ENCODE measurements at regions not wholly inside any gene's neighbourhood (a gene's known extent, or its start where the extent isn't known, plus 50 kb on each side); places are given as distances from the start of the nearest gene placed in this dataset.

DNA sequence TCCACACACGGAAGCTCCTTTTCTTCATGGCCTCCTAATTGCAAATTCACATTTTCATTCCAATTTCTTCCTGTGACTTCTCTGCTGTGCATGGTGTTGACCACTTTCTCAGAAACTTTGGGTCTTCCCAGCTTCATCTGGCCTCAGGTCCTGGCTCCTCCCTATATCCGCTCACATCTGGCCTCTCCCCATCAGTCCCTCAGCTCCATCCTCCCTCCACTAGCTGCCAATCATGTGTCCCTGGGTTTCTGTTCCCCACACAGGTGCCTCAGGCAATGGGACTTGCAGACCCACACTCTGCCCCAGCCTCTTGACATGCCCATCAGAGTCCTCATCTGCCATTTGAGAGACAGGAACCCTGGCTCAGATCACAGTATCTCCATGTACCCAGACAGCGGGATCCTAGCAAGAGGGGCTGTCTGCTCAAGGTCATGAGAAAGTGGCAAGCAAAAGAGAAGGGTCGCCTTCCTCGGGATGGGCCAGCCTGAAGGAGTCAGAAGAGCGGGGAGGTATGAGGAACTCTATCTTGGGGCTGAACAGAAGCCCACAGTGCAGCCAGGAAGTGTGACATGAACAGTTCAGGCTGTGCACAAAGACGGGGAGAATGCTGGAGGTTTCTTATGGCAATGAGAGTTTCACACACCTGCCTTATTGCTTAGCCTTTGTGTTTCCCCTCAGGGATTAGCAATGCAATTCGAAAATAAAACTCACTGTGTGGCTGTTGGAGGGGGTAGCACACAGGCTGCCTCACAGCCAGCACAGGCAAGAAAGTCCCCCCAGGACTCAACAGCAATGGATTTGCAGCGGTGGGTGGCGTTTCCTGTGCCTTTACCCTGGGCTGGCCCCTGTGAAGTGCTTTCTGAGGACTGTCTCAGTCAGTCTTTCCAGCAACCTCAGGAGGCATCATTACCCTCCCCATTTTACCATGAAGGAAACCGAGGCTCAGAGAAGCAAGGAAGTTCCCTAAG lies 69.5 kb downstream of the COPS8 start:
- TF ChIP-seq ZBTB7A (IDR thresholded peaks at IDR 0.05; ENCODE audit: low read depth) (no peak), TAF1 (IDR thresholded peaks at IDR 0.05; ENCODE audit: low read depth) (no peak), TCF12 (IDR thresholded peaks at IDR 0.05; ENCODE audit: low read depth) (no peak), RAD21 (IDR thresholded peaks at IDR 0.05; ENCODE audit: low read depth) (no peak), FOXM1 (IDR thresholded peaks at IDR 0.05; ENCODE audit: borderline replicate concordance, low read depth) (no peak), TEAD4 (IDR thresholded peaks at IDR 0.05) (no peak), EGR1 (IDR thresholded peaks at IDR 0.05) (no peak), CEBPB (IDR thresholded peaks at IDR 0.05) (no peak), CREB1 (IDR thresholded peaks at IDR 0.05; ENCODE audit: low read depth) (no peak), NFIC (IDR thresholded peaks at IDR 0.05) (no peak), YY1 (IDR thresholded peaks at IDR 0.05; ENCODE audit: low read depth) (no peak), EP300 (IDR thresholded peaks at IDR 0.05; ENCODE audit: borderline replicate concordance) (no peak)
- TF ChIP-seq, protein P1, sequence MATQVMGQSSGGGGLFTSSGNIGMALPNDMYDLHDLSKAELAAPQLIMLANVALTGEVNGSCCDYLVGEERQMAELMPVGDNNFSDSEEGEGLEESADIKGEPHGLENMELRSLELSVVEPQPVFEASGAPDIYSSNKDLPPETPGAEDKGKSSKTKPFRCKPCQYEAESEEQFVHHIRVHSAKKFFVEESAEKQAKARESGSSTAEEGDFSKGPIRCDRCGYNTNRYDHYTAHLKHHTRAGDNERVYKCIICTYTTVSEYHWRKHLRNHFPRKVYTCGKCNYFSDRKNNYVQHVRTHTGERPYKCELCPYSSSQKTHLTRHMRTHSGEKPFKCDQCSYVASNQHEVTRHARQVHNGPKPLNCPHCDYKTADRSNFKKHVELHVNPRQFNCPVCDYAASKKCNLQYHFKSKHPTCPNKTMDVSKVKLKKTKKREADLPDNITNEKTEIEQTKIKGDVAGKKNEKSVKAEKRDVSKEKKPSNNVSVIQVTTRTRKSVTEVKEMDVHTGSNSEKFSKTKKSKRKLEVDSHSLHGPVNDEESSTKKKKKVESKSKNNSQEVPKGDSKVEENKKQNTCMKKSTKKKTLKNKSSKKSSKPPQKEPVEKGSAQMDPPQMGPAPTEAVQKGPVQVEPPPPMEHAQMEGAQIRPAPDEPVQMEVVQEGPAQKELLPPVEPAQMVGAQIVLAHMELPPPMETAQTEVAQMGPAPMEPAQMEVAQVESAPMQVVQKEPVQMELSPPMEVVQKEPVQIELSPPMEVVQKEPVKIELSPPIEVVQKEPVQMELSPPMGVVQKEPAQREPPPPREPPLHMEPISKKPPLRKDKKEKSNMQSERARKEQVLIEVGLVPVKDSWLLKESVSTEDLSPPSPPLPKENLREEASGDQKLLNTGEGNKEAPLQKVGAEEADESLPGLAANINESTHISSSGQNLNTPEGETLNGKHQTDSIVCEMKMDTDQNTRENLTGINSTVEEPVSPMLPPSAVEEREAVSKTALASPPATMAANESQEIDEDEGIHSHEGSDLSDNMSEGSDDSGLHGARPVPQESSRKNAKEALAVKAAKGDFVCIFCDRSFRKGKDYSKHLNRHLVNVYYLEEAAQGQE (IDR thresholded peaks at IDR 0.05; ENCODE audit: low read depth) = no peak
- TF ChIP-seq, protein P2, sequence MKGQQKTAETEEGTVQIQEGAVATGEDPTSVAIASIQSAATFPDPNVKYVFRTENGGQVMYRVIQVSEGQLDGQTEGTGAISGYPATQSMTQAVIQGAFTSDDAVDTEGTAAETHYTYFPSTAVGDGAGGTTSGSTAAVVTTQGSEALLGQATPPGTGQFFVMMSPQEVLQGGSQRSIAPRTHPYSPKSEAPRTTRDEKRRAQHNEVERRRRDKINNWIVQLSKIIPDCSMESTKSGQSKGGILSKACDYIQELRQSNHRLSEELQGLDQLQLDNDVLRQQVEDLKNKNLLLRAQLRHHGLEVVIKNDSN (IDR thresholded peaks at IDR 0.05) = no peak
- TF ChIP-seq, protein P3, sequence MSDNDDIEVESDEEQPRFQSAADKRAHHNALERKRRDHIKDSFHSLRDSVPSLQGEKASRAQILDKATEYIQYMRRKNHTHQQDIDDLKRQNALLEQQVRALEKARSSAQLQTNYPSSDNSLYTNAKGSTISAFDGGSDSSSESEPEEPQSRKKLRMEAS (IDR thresholded peaks at IDR 0.05) = no peak

DNA sequence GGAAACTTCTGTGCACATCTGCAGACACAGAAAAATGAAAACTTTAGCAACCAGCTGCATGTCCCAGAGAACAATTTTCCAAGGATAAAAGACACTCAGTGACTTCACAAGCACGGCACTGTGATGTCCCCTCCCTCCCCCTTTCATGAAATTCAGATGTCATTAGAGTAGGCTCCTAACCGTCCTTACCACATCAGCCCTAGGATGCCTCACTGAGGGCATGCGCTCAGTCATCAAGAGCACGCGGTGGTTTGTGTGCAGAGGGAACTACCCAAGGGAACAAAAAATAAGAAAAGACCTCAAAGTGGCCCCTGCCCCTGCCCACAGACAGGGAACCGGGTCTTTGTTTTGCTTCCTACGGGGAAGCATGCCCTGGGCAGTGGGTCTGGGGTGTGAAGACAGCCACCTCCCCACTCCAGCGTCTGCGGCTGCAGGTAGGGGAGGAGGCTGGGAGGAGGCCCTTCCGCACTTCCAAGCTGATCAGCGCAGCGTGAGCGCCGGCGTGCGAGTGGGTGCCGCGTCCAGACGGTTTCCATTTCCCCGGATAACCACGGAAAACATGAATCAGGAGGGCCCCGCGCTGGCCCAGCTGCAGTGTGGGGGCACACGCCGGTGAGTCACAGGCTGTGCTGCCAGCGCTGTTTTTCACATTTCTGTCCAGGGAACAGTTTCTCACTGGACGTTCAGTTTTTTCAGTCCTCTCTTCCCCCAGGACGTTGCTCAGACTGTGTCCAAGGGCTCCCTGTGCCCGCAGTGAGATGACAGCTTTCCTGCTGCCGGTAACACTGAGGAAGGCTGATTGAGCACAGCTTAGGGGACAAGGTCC lies 70.6 kb downstream of the COPS8 start:
- TF ChIP-seq NFIC (IDR thresholded peaks at IDR 0.05) = no peak
- no peak for TF ChIP-seq TAF1 (IDR thresholded peaks at IDR 0.05; ENCODE audit: low read depth)
- TF ChIP-seq, protein P2 (IDR thresholded peaks at IDR 0.05) = no peak
- no peak for TF ChIP-seq CEBPB (IDR thresholded peaks at IDR 0.05)
- TF ChIP-seq, protein P3 (IDR thresholded peaks at IDR 0.05) = no peak
- no peak for TF ChIP-seq EGR1 (IDR thresholded peaks at IDR 0.05)
- no peak for TF ChIP-seq TCF12 (IDR thresholded peaks at IDR 0.05; ENCODE audit: low read depth)
- no peak for TF ChIP-seq CREB1 (IDR thresholded peaks at IDR 0.05; ENCODE audit: low read depth)
- no peak for TF ChIP-seq ZBTB7A (IDR thresholded peaks at IDR 0.05; ENCODE audit: low read depth)
- TF ChIP-seq FOXM1 (IDR thresholded peaks at IDR 0.05; ENCODE audit: borderline replicate concordance, low read depth) = no peak

DNA sequence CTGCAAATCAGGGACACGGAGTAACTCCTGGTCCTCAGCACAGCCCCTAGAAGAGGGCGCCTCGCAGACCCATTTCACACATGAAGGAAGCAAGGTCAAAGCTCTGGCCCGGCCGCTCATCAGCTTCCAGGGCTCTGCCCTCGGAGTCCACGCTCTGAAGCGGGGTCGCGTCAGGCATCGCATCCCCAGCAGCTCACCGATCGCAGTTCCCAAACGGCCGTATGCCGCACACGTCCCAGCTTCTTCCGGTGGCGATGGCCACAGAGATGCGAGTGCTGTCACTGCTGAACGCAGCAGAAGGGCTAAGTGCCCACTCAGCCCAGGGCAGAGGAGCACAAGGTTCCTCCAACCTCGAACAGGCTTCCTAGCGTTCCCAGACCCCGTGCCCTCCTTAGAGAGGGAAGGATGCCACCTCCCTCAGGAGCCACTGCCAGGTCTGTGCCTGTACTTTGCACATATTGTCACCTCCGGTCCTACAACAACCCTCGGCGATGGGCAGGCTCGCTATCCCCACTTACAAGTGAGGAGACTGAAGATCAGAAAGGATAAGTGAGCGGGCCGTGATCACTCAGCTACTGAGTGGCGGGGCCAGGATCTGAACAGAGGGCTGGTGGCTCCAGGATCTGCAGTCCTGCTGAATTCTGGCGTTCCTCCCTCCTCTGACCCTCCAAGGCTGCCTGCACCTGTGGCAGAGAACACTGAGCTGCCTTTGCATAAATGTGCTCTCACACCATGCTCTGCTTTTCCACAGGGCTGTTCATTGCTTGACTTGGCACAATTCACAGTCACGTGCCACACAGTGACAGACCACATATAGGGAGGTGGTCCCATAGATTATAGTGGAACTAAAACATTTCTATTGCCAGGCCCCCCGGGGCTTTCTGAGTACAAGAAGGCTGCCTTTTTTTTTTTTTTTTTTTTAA lies 71.4 kb downstream of the COPS8 start:
- TF ChIP-seq CEBPB (IDR thresholded peaks at IDR 0.05) (no peak), EGR1 (IDR thresholded peaks at IDR 0.05) (no peak), FOXM1 (IDR thresholded peaks at IDR 0.05; ENCODE audit: borderline replicate concordance, low read depth) (no peak), EP300 (IDR thresholded peaks at IDR 0.05; ENCODE audit: borderline replicate concordance) (no peak), ZBTB7A (IDR thresholded peaks at IDR 0.05; ENCODE audit: low read depth) (no peak), YY1 (IDR thresholded peaks at IDR 0.05; ENCODE audit: low read depth) (no peak), NFIC (IDR thresholded peaks at IDR 0.05) (no peak), TCF12 (IDR thresholded peaks at IDR 0.05; ENCODE audit: low read depth) (no peak), TEAD4 (IDR thresholded peaks at IDR 0.05) (no peak)
- TF ChIP-seq, protein P3 (IDR thresholded peaks at IDR 0.05) = no peak
- TF ChIP-seq, protein P1 (IDR thresholded peaks at IDR 0.05; ENCODE audit: low read depth) = no peak
- TF ChIP-seq, protein P2 (IDR thresholded peaks at IDR 0.05) = no peak
